Tibial nerve (tissue), 4 donors: ENCODE measurements at regions not wholly inside any gene's neighbourhood (a gene's known extent, or its start where the extent isn't known, plus 50 kb on each side); places are given as distances from the start of the nearest gene placed in this dataset.

ENCODE experiments used
- DNase-seq, 2 donors: peaks; one replicate each; pipeline ENCODE4 v3.0.0-alpha.2; 2019; ENCODE audit warnings: low spot score in 2 of 2
- H3K27ac ChIP-seq, 4 donors: fragments of 200-600 bp; sonication (generic) in 3 of 4; one replicate each; pipeline ENCODE4 v1.5.1; 2017 to 2019; ENCODE audit warnings: mild to moderate bottlenecking in 1 of 4
- H3K27me3 ChIP-seq, 2 donors: fragments of 200-600 bp; sonication (generic) in 1 of 2; one replicate each; pipeline versions ENCODE4 v1.5.1 to v1.6.0; 2017 to 2019
- H3K36me3 ChIP-seq, 3 donors: fragments of 200-600 bp; sonication (generic); one replicate each; pipeline ENCODE4 v1.5.1; 2018 to 2019
- H3K4me1 ChIP-seq, 4 donors: fragments of 200-600 bp; sonication (generic) in 3 of 4; one replicate each; pipeline ENCODE4 v1.5.1; 2017 to 2019
- H3K4me3 ChIP-seq, 4 donors: fragments of 200-600 bp; sonication (generic) in 3 of 4; one replicate each; pipeline ENCODE4 v1.5.1; 2017 to 2019; ENCODE audit warnings: mild to moderate bottlenecking in 1 of 4, moderate library complexity in 1 of 4
- H3K9me3 ChIP-seq, 4 donors: fragments of 200-600 bp; sonication (generic) in 3 of 4; one replicate each; pipeline ENCODE4 v1.5.1; 2017 to 2019
- CTCF ChIP-seq, 5 experiments: fragments of 200-600 bp in 3 of 5; fragments of 450-650 bp in 2 of 5; sonication (generic) in 3 of 5; IDR thresholded peaks; one replicate each; pipeline ENCODE4 v1.5.1; 2016 to 2019; ENCODE audit warnings: antibody characterized with exemption in 5 of 5, mild to moderate bottlenecking in 3 of 5, moderate library complexity in 2 of 5
- EP300 ChIP-seq, 2 donors: sonication (generic); formaldehyde crosslinking; IDR thresholded peaks; one replicate each; pipeline ENCODE4 v1.6.1; 2017; ENCODE audit warnings: antibody characterized with exemption in 2 of 2, mild to moderate bottlenecking in 1 of 2
- POLR2A ChIP-seq, 2 donors: fragments of 450-650 bp; IDR thresholded peaks; one replicate each; pipeline ENCODE4 v1.6.1; 2017; ENCODE audit warnings: antibody characterized with exemption in 2 of 2, mild to moderate bottlenecking in 2 of 2, moderate library complexity in 2 of 2
- WGBS, 2 donors: methylation state at CpG; one replicate each; pipeline ENCODE4 v1.1.5; 2018; 5-methylcytosine and 5-hydroxymethylcytosine counted together

DNA sequence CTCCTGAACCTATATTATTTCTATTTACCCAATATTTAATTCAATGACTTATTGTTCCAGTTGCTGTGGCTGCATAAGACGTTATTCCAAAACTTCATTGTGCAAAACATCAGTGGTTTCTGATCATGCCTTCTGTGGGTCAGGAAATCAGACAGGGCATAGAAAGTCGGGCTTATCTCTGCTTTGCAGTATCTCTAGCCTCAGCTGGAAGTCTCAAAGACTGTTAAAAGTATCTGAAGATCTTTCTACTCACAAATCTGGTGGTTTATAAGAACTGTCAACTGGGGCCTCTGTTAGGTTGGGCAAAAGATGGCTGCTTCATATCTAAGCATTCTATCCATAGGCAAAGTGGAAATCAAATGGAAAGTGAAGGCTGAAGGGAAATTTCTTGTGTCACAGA, 687.7 kb upstream of the ARRDC3 start:
- 47 to 50% methylated on average over 2 of the region's 2 CpGs for WGBS, 2 donors
- no peaks in the 10 kb centered on the region for H3K4me1 ChIP-seq
- TF ChIP-seq CTCF (IDR thresholded peaks at IDR 0.05) (no peak), POLR2A (IDR thresholded peaks at IDR 0.05) (no peak)

GRCh38 chr5:92064993-92065392, 681.9 kb upstream of the ARRDC3 start:
- Histone ChIP-seq H3K4me3 (no peak overlapping the region), H3K27ac (no peak overlapping the region), H3K9me3 (peaks cover 0 to 8% (median 0%) of the 10 kb centered on the region in 4 donors), H3K27me3 (no peaks in the 10 kb centered on the region), H3K4me1 (no peaks in the 10 kb centered on the region), H3K36me3 (no peaks in the 10 kb centered on the region)
- TF ChIP-seq EP300 (IDR thresholded peaks at IDR 0.05) = no peak
- no peak for TF ChIP-seq POLR2A (IDR thresholded peaks at IDR 0.05)
- no peak for TF ChIP-seq CTCF (IDR thresholded peaks at IDR 0.05)
- no peak for DNase-seq
- 83% methylated on average over 1 of the region's 1 CpG for WGBS, 2 donors

More for the DNA sequence above, 687.7 kb upstream of the ARRDC3 start:
- no peak overlapping the region for H3K27ac ChIP-seq
- no peak for DNase-seq
- H3K27me3 ChIP-seq = no peaks in the 10 kb centered on the region
- H3K4me3 ChIP-seq = no peak overlapping the region
- peaks cover 0 to 8% (median 0%) of the 10 kb centered on the region in 4 donors for H3K9me3 ChIP-seq
- H3K36me3 ChIP-seq = no peaks in the 10 kb centered on the region

DNA sequence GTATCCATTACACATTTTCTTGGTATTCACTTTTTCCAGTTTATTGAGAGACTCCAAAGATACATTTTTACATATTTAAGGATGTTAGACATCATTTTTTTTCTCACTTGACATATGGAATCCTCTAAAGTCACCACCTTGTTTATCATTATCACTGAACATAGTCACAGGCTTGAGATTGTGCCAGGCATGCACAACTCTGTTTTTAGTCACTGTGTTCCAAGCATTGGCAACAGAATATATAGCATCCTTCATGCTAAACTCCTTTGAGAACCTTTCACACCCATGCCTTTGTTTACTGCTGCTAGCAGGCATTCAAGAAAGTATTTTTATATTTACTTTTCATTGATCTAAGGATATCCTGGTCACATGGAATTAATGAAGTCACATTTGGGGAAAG, 668.6 kb upstream of the ARRDC3 start:
- H3K4me1 ChIP-seq = no peaks in the 10 kb centered on the region
- H3K4me3 ChIP-seq = no peak overlapping the region
- no peaks in the 10 kb centered on the region for H3K36me3 ChIP-seq
- DNase-seq = no peak
- no peaks in the 10 kb centered on the region for H3K27me3 ChIP-seq
- no peak overlapping the region for H3K27ac ChIP-seq
- no peak for TF ChIP-seq CTCF (IDR thresholded peaks at IDR 0.05)
- TF ChIP-seq EP300 (IDR thresholded peaks at IDR 0.05) = no peak
- no peak for TF ChIP-seq POLR2A (IDR thresholded peaks at IDR 0.05)
- H3K9me3 ChIP-seq = no peaks in the 10 kb centered on the region

DNA sequence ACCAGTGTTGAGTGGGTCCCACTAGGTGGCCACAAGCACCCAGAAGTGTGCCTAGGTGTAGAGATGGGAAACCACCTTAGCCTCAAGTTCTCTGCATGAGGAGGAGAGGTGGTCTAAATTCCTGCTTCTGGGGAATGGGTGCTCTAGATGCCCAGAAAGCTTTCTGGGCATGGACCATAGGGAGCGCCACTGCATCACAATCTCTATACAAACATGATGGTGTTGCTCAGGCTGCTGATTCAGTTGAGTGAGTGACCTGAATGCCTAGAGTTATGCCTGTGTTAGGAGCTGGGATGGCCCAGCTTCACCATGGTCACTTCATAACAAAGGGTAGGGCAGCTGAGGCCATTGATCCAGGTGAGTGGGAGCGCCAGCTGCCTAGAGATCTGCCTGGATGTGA, 667.9 kb upstream of the ARRDC3 start:
- no peak overlapping the region for H3K4me3 ChIP-seq
- H3K36me3 ChIP-seq = no peaks in the 10 kb centered on the region
- no peak for DNase-seq
- 87 to 95% methylated on average over 2 of the region's 2 CpGs for WGBS, 2 donors
- TF ChIP-seq EP300 (IDR thresholded peaks at IDR 0.05) (no peak), CTCF (IDR thresholded peaks at IDR 0.05) (no peak), POLR2A (IDR thresholded peaks at IDR 0.05) (no peak)
- H3K27me3 ChIP-seq = no peaks in the 10 kb centered on the region
- H3K9me3 ChIP-seq = no peaks in the 10 kb centered on the region
- no peaks in the 10 kb centered on the region for H3K4me1 ChIP-seq
- H3K27ac ChIP-seq = no peak overlapping the region

GRCh38 chr5:92041911-92042660, 659.0 kb upstream of the ARRDC3 start:
- H3K4me3 ChIP-seq = no peak overlapping the region
- H3K4me1 ChIP-seq = no peaks in the 10 kb centered on the region
- no peak overlapping the region for H3K27ac ChIP-seq
- no peaks in the 10 kb centered on the region for H3K27me3 ChIP-seq
- no peaks in the 10 kb centered on the region for H3K36me3 ChIP-seq
- 88% methylated on average over 4 of the region's 4 CpGs for WGBS, 2 donors
- DNase-seq = no peak
- TF ChIP-seq EP300 (IDR thresholded peaks at IDR 0.05) = no peak
- TF ChIP-seq POLR2A (IDR thresholded peaks at IDR 0.05) = no peak
- TF ChIP-seq CTCF (IDR thresholded peaks at IDR 0.05) = no peak
- no peaks in the 10 kb centered on the region for H3K9me3 ChIP-seq
